ENCODE measurements at regions not wholly inside any gene's neighbourhood (a gene's known extent, or its start where the extent isn't known, plus 50 kb on each side); places are given as distances from the start of the nearest gene placed in this dataset.

- no peak for DNase-seq (ENCODE audit: low read depth)
Measured at GRCh38 chr2:120899771-120900170, 164.1 kb downstream of the GLI2 start.

- DNase-seq (ENCODE audit: low read depth), result no peak
Measured at GRCh38 chr2:120901201-120901600, 165.5 kb downstream of the GLI2 start.

GRCh38 chr2:120902592-120902991 is 166.9 kb downstream of the GLI2 start:
- DNase-seq (ENCODE audit: low read depth), result no peak

- no peak for DNase-seq (ENCODE audit: low read depth)
Measured at GRCh38 chr2:120904379-120904778, 168.7 kb downstream of the GLI2 start.

GRCh38 chr2:120904830-120905234 is 169.2 kb downstream of the GLI2 start:
- no peak for DNase-seq (ENCODE audit: low read depth)

- no peak for DNase-seq (ENCODE audit: low read depth)
Measured at GRCh38 chr2:120905298-120905697, 169.6 kb downstream of the GLI2 start.

- DNase-seq (ENCODE audit: low read depth), result no peak
Measured at GRCh38 chr2:120905824-120906571, 170.3 kb downstream of the GLI2 start.

- DNase-seq (ENCODE audit: low read depth), result no peak
Measured at GRCh38 chr2:120906914-120907313, 171.2 kb downstream of the GLI2 start.

GRCh38 chr2:120907822-120908221 is 172.2 kb downstream of the GLI2 start:
- DNase-seq (ENCODE audit: low read depth), result no peak

GRCh38 chr2:120908314-120908975 is 172.8 kb downstream of the GLI2 start:
- DNase-seq (ENCODE audit: low read depth), result no peak

GRCh38 chr2:120909102-120909501 is 173.4 kb downstream of the GLI2 start:
- DNase-seq (ENCODE audit: low read depth), result no peak

GRCh38 chr2:120910164-120910563 is 174.5 kb downstream of the GLI2 start:
- DNase-seq (ENCODE audit: low read depth), result no peak

GRCh38 chr2:120910956-120911951 is 175.6 kb downstream of the GLI2 start:
- DNase-seq (ENCODE audit: low read depth), result no peak

- DNase-seq (ENCODE audit: low read depth), result no peak
Measured at GRCh38 chr2:120912101-120912985, 176.7 kb downstream of the GLI2 start.

- DNase-seq (ENCODE audit: low read depth), result no peak
Measured at GRCh38 chr2:120913972-120914838, 178.5 kb downstream of the GLI2 start.

- peak; percentile 90 for DNase-seq (ENCODE audit: low read depth)
Measured at GRCh38 chr2:120914839-120915521, 179.3 kb downstream of the GLI2 start.

GRCh38 chr2:120915670-120916069 is 180.0 kb downstream of the GLI2 start:
- DNase-seq (ENCODE audit: low read depth), result no peak

- DNase-seq (ENCODE audit: low read depth), result no peak
Measured at GRCh38 chr2:120916446-120916845, 180.8 kb downstream of the GLI2 start.

GRCh38 chr2:120917886-120918285 is 182.2 kb downstream of the GLI2 start:
- DNase-seq (ENCODE audit: low read depth), result no peak

GRCh38 chr2:120919216-120919615 is 183.5 kb downstream of the GLI2 start:
- DNase-seq (ENCODE audit: low read depth), result no peak

Measured in HS-5 (cell line).